Naive thymus-derived CD4-positive, alpha-beta T cell (primary cell): ENCODE measurements at regions not wholly inside any gene's neighbourhood (a gene's known extent, or its start where the extent isn't known, plus 50 kb on each side); places are given as distances from the start of the nearest gene placed in this dataset.

Experiments
- ATAC-seq: fragments of 150-1000 bp; cut with Tn5 transposase; 2 replicates; pipeline ENCODE4 v1.10.0; 2021; ENCODE audit warnings: mild to moderate bottlenecking, moderate library complexity
- CTCF ChIA-PET: fragments of 350-600 bp; sonication (Branson Sonifier 250); formaldehyde crosslinking; loops from one replicate; lab custom pipeline; 2021; ENCODE audit warnings: antibody characterized with exemption; lab: Charles Lee
- POLR2A ChIA-PET: fragments of 350-600 bp; sonication (Branson Sonifier 250); formaldehyde crosslinking; loops from one replicate; lab custom pipeline; 2021; ENCODE audit warnings: antibody characterized with exemption, inconsistent platforms; lab: Charles Lee
- DNase-seq, 9 donors: peaks; one replicate each; pipeline versions ENCODE4 v3.0.0 to v3.0.0-alpha.2; 2020 to 2022; ENCODE audit warnings: mixed read lengths in 1 of 9
- H3K27ac ChIP-seq: one replicate; pipeline ENCODE4 v1.7.0; 2013; ENCODE audit warnings: mild to moderate bottlenecking, low read depth, low read length, moderate library complexity
- H3K27me3 ChIP-seq, 2 donors: one replicate each; pipeline ENCODE4 v1.7.0; 2013; ENCODE audit warnings: low read length in 2 of 2, mild to moderate bottlenecking in 2 of 2, moderate library complexity in 2 of 2; ENCODE audit not compliant: control insufficient read depth in 2 of 2, insufficient read depth in 2 of 2
- H3K36me3 ChIP-seq, 3 experiments: 1 replicate in 2 of 3; 2 replicates in 1 of 3; pipeline ENCODE4 v1.7.0; 2013; ENCODE audit warnings: low read length in 3 of 3, mild to moderate bottlenecking in 3 of 3, moderate library complexity in 1 of 3; ENCODE audit not compliant: insufficient read depth in 3 of 3, control insufficient read depth in 2 of 3
- H3K4me1 ChIP-seq, 2 donors: one replicate each; pipeline ENCODE4 v1.7.0; 2013; ENCODE audit warnings: low read length in 2 of 2, mild to moderate bottlenecking in 2 of 2, moderate library complexity in 1 of 2; ENCODE audit not compliant: control insufficient read depth in 2 of 2, insufficient read depth in 2 of 2
- H3K4me3 ChIP-seq: 2 replicates; pipeline ENCODE4 v1.7.0; 2013; ENCODE audit warnings: mild to moderate bottlenecking, low read length
- H3K9me3 ChIP-seq, 3 experiments: 1 replicate in 2 of 3; 2 replicates in 1 of 3; pipeline ENCODE4 v1.7.0; 2013; ENCODE audit warnings: low read length in 3 of 3; ENCODE audit not compliant: control insufficient read depth in 2 of 3
- H3K27ac Mint-ChIP-seq, 9 donors: one replicate each; pipeline ENCODE4 v1.8.0; 2020 to 2022; ENCODE audit warnings: mixed read lengths in 9 of 9, mild to moderate bottlenecking in 8 of 9, moderate library complexity in 5 of 9, inconsistent platforms in 2 of 9
- H3K27me3 Mint-ChIP-seq, 5 donors: one replicate each; pipeline ENCODE4 v1.8.0; 2021 to 2022; ENCODE audit warnings: mixed read lengths in 5 of 5, mild to moderate bottlenecking in 1 of 5
- H3K36me3 Mint-ChIP-seq, 5 donors: one replicate each; pipeline ENCODE4 v1.8.0; 2020 to 2022; ENCODE audit warnings: mixed read lengths in 5 of 5, mild to moderate bottlenecking in 3 of 5, inconsistent platforms in 1 of 5
- H3K4me1 Mint-ChIP-seq, 7 donors: one replicate each; pipeline ENCODE4 v1.8.0; 2020 to 2022; ENCODE audit warnings: mixed read lengths in 7 of 7, mild to moderate bottlenecking in 3 of 7, inconsistent platforms in 1 of 7
- H3K4me3 Mint-ChIP-seq, 10 donors: one replicate each; pipeline ENCODE4 v1.8.0; 2020 to 2022; ENCODE audit warnings: mild to moderate bottlenecking in 10 of 10, mixed read lengths in 10 of 10, moderate library complexity in 6 of 10, inconsistent platforms in 2 of 10
- H3K9me3 Mint-ChIP-seq, 11 donors: one replicate each; pipeline ENCODE4 v1.8.0; 2020 to 2022; ENCODE audit warnings: mixed read lengths in 11 of 11, mild to moderate bottlenecking in 4 of 11, inconsistent platforms in 1 of 11, moderate library complexity in 1 of 11
- intact Hi-C, 2 donors: fragments of 100-400 bp; cut with micrococcal nuclease; formaldehyde crosslinking; loops; one replicate each; pipeline ENCODE4 v1.15.1; 2023

- Histone ChIP-seq H3K4me3 (no peak overlapping the region), H3K27ac (no peak overlapping the region), H3K4me1 (no peaks in the 10 kb centered on the region), H3K36me3 (no peaks in the 10 kb centered on the region), H3K27me3 (no peaks in the 10 kb centered on the region), H3K9me3 (no peaks in the 10 kb centered on the region)
- ChIA-PET POLR2A (no interaction called here), CTCF (no interaction called here)
- no peaks in the 10 kb centered on the region for H3K4me1 Mint-ChIP-seq
- H3K4me3 Mint-ChIP-seq, result no peak overlapping the region
- intact Hi-C loops, result no loop called here
- no peak overlapping the region for H3K27ac Mint-ChIP-seq
- no peaks in the 10 kb centered on the region for H3K36me3 Mint-ChIP-seq
- no peak for ATAC-seq
- H3K9me3 Mint-ChIP-seq, result peaks cover 0 to 11% (median 0%) of the 10 kb centered on the region in 11 donors
- peaks cover 0 to 10% (median 4%) of the 10 kb centered on the region in 5 donors for H3K27me3 Mint-ChIP-seq
- DNase-seq, result peak in 1 of 9 donors; percentile 15
Measured at GRCh38 chr2:2580341-2580740, 249.3 kb upstream of the MYT1L start.

GRCh38 chr2:2579814-2580213 lies 248.7 kb upstream of the MYT1L start:
- no peaks in the 10 kb centered on the region for H3K36me3 Mint-ChIP-seq
- Histone ChIP-seq H3K36me3 (no peaks in the 10 kb centered on the region), H3K27ac (no peak overlapping the region), H3K9me3 (no peaks in the 10 kb centered on the region), H3K27me3 (no peaks in the 10 kb centered on the region), H3K4me1 (no peaks in the 10 kb centered on the region), H3K4me3 (no peak overlapping the region)
- ChIA-PET CTCF (no interaction called here), POLR2A (no interaction called here)
- H3K4me3 Mint-ChIP-seq, result no peak overlapping the region
- H3K4me1 Mint-ChIP-seq, result no peaks in the 10 kb centered on the region
- H3K27ac Mint-ChIP-seq, result peak overlapping the region in 1 of 9 donors; percentile 29
- ATAC-seq, result no peak
- intact Hi-C loops, result no loop called here
- DNase-seq, result no peak
- H3K27me3 Mint-ChIP-seq, result peaks cover 0 to 10% (median 4%) of the 10 kb centered on the region in 5 donors
- peaks cover 0 to 7% (median 0%) of the 10 kb centered on the region in 11 donors for H3K9me3 Mint-ChIP-seq

GRCh38 chr2:2577407-2577831 lies 246.3 kb upstream of the MYT1L start:
- Histone ChIP-seq H3K4me3 (no peak overlapping the region), H3K36me3 (no peaks in the 10 kb centered on the region), H3K27me3 (no peaks in the 10 kb centered on the region), H3K9me3 (no peaks in the 10 kb centered on the region), H3K4me1 (no peaks in the 10 kb centered on the region), H3K27ac (no peak overlapping the region)
- H3K4me3 Mint-ChIP-seq, result no peak overlapping the region
- ATAC-seq (no peak), DNase-seq (no peak)
- CTCF ChIA-PET, result no interaction called here
- H3K9me3 Mint-ChIP-seq, result no peaks in the 10 kb centered on the region
- H3K27me3 Mint-ChIP-seq, result peaks cover 0 to 8% (median 4%) of the 10 kb centered on the region in 5 donors
- no peak overlapping the region for H3K27ac Mint-ChIP-seq
- H3K4me1 Mint-ChIP-seq, result no peaks in the 10 kb centered on the region
- H3K36me3 Mint-ChIP-seq, result no peaks in the 10 kb centered on the region
- intact Hi-C loops, result no loop called here
- POLR2A ChIA-PET, result no interaction called here

- POLR2A ChIA-PET, result no interaction called here
- Mint-ChIP-seq H3K27me3 (peaks cover 0 to 7% (median 4%) of the 10 kb centered on the region in 5 donors), H3K27ac (no peak overlapping the region), H3K4me3 (no peak overlapping the region), H3K4me1 (no peaks in the 10 kb centered on the region), H3K9me3 (no peaks in the 10 kb centered on the region), H3K36me3 (no peaks in the 10 kb centered on the region)
- DNase-seq (no peak), ATAC-seq (no peak)
- CTCF ChIA-PET, result no interaction called here
- no peaks in the 10 kb centered on the region for H3K36me3 ChIP-seq
- no peak overlapping the region for H3K27ac ChIP-seq
- intact Hi-C loops, result no loop called here
- no peaks in the 10 kb centered on the region for H3K4me1 ChIP-seq
- H3K27me3 ChIP-seq, result no peaks in the 10 kb centered on the region
- no peaks in the 10 kb centered on the region for H3K9me3 ChIP-seq
- H3K4me3 ChIP-seq, result no peak overlapping the region
Measured at GRCh38 chr2:2575870-2576386, 244.9 kb upstream of the MYT1L start.

GRCh38 chr2:2575181-2575577 lies 244.1 kb upstream of the MYT1L start:
- no peaks in the 10 kb centered on the region for H3K36me3 Mint-ChIP-seq
- H3K9me3 Mint-ChIP-seq, result no peaks in the 10 kb centered on the region
- no peaks in the 10 kb centered on the region for H3K4me1 Mint-ChIP-seq
- ChIA-PET POLR2A (no interaction called here), CTCF (no interaction called here)
- ATAC-seq, result no peak
- H3K4me3 Mint-ChIP-seq, result no peak overlapping the region
- Histone ChIP-seq H3K27ac (no peak overlapping the region), H3K4me3 (no peak overlapping the region), H3K36me3 (no peaks in the 10 kb centered on the region), H3K9me3 (no peaks in the 10 kb centered on the region), H3K4me1 (no peaks in the 10 kb centered on the region), H3K27me3 (no peaks in the 10 kb centered on the region)
- DNase-seq, result no peak
- intact Hi-C loops, result no loop called here
- H3K27me3 Mint-ChIP-seq, result peaks cover 0 to 4% (median 0%) of the 10 kb centered on the region in 5 donors
- no peak overlapping the region for H3K27ac Mint-ChIP-seq

- CTCF ChIA-PET, result no interaction called here
- H3K4me3 Mint-ChIP-seq, result no peak overlapping the region
Measured at GRCh38 chr2:2574401-2575180, 243.5 kb upstream of the MYT1L start.

More at GRCh38 chr2:2574401-2575180, 243.5 kb upstream of the MYT1L start:
- no peaks in the 10 kb centered on the region for H3K4me1 Mint-ChIP-seq
- Histone ChIP-seq H3K27ac (no peak overlapping the region), H3K27me3 (no peaks in the 10 kb centered on the region), H3K9me3 (no peaks in the 10 kb centered on the region), H3K4me1 (no peaks in the 10 kb centered on the region), H3K4me3 (no peak overlapping the region), H3K36me3 (no peaks in the 10 kb centered on the region)
- no peak for ATAC-seq
- no peaks in the 10 kb centered on the region for H3K36me3 Mint-ChIP-seq
- H3K27me3 Mint-ChIP-seq, result peaks cover 0 to 4% (median 0%) of the 10 kb centered on the region in 5 donors
- POLR2A ChIA-PET, result no interaction called here
- DNase-seq, result no peak
- intact Hi-C loops, result no loop called here
- H3K27ac Mint-ChIP-seq, result no peak overlapping the region
- H3K9me3 Mint-ChIP-seq, result no peaks in the 10 kb centered on the region
